ENCODE measurements at regions not wholly inside any gene's neighbourhood (a gene's known extent, or its start where the extent isn't known, plus 50 kb on each side); places are given as distances from the start of the nearest gene placed in this dataset.

DNA sequence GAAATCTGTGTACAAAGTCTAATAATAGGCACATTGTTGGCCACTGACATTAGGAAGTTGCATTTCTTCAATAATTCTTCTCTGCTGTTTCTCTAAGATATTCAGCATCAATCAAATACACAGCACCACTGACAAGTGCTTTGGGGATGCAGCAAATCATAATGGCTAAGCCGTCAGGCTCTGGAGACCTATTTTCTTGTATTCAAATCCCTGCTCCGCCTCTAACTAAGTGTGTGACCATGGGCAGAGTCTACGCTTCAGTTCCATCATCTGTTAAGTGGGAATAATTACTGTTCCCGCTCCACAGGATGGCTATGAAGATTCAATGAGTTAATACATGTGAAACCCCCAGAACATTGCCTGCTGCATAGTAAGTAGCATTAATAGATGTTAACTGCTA, 176.9 kb downstream of the ADGRL4 start:
- intact Hi-C loops (cut with DNase I; ENCODE audit: low total_unique reads), result no loop called here
- Histone ChIP-seq H3K9me3 (no peaks in the 10 kb centered on the region), H3K4me3 (no peak overlapping the region), H3K27me3 (no peaks in the 10 kb centered on the region), H3K27ac (no peak overlapping the region), H3K4me1 (no peaks in the 10 kb centered on the region), H3K36me3 (no peaks in the 10 kb centered on the region)
- no peak for DNase-seq
- TF ChIP-seq CTCF (IDR thresholded peaks at IDR 0.05), result no peak

DNA sequence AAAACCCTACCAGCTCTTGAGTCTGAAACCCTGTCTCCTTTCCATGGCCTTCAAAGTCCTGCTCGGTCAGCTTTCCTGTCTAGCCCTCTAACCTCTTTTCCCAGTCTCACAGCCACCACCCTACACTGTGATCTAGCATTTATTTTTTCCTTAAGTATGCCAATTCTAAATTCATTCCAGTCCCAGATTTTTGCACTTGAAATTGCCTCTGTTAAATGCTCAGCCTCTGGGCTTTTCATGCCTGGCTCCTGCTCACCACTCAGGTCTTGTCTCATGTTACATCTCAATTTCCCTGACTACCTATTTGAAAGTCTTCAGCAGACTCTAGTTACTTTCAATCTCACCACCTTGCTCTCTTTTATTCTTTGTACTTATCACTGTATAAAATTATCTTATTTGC, 176.2 kb downstream of the ADGRL4 start:
- intact Hi-C loops (cut with DNase I; ENCODE audit: low total_unique reads), result no loop called here
- Histone ChIP-seq H3K4me3 (no peak overlapping the region), H3K9me3 (no peaks in the 10 kb centered on the region), H3K27ac (no peak overlapping the region), H3K4me1 (no peaks in the 10 kb centered on the region), H3K36me3 (no peaks in the 10 kb centered on the region), H3K27me3 (no peaks in the 10 kb centered on the region)
- no peak for TF ChIP-seq CTCF (IDR thresholded peaks at IDR 0.05)
- DNase-seq, result no peak

GRCh38 chr1:78831731-78832360, 174.7 kb downstream of the ADGRL4 start:
- no peaks in the 10 kb centered on the region for H3K36me3 ChIP-seq
- no peak for TF ChIP-seq CTCF (IDR thresholded peaks at IDR 0.05)
- no peaks in the 10 kb centered on the region for H3K9me3 ChIP-seq
- no peaks in the 10 kb centered on the region for H3K27me3 ChIP-seq
- DNase-seq, result no peak
- H3K4me3 ChIP-seq, result no peak overlapping the region
- H3K4me1 ChIP-seq, result peaks cover 0 to 1% (median 0%) of the 10 kb centered on the region in 4 donors
- intact Hi-C loops (cut with DNase I; ENCODE audit: low total_unique reads), result no loop called here
- no peak overlapping the region for H3K27ac ChIP-seq

GRCh38 chr1:78833491-78833890, 173.0 kb downstream of the ADGRL4 start:
- no peak for DNase-seq
- H3K36me3 ChIP-seq, result no peaks in the 10 kb centered on the region
- H3K27ac ChIP-seq, result no peak overlapping the region
- H3K27me3 ChIP-seq, result no peaks in the 10 kb centered on the region
- no peak for TF ChIP-seq CTCF (IDR thresholded peaks at IDR 0.05)
- H3K9me3 ChIP-seq, result no peaks in the 10 kb centered on the region
- H3K4me3 ChIP-seq, result no peak overlapping the region
- intact Hi-C loops (cut with DNase I; ENCODE audit: low total_unique reads), result no loop called here
- peaks cover 0 to 5% (median 0%) of the 10 kb centered on the region in 4 donors for H3K4me1 ChIP-seq

GRCh38 chr1:78834201-78834741, 172.3 kb downstream of the ADGRL4 start:
- Histone ChIP-seq H3K27ac (no peak overlapping the region), H3K9me3 (no peaks in the 10 kb centered on the region)

More at GRCh38 chr1:78834201-78834741, 172.3 kb downstream of the ADGRL4 start:
- no peaks in the 10 kb centered on the region for H3K36me3 ChIP-seq
- intact Hi-C loops (cut with DNase I; ENCODE audit: low total_unique reads), result no loop called here
- no peak overlapping the region for H3K4me3 ChIP-seq
- H3K4me1 ChIP-seq, result peaks cover 0 to 5% (median 0%) of the 10 kb centered on the region in 4 donors
- TF ChIP-seq CTCF (IDR thresholded peaks at IDR 0.05), result no peak
- DNase-seq, result no peak
- no peaks in the 10 kb centered on the region for H3K27me3 ChIP-seq
